ENCODE measurements at regions not wholly inside any gene's neighbourhood (a gene's known extent, or its start where the extent isn't known, plus 50 kb on each side); places are given as distances from the start of the nearest gene placed in this dataset.
"Not testable (repeated sequence)": the region's sequence is repeated elsewhere in the genome, so short reads cannot be mapped to it uniquely, and the experiment has no call there.

- no peaks in the 10 kb centered on the region for H3K79me2 ChIP-seq (ENCODE audit: control insufficient read depth, insufficient read depth, low read length)
- H3K36me3 ChIP-seq (ENCODE audit: control insufficient read depth, insufficient read depth, low read length): no peaks in the 10 kb centered on the region
- no peak overlapping the region for H3K27ac ChIP-seq (ENCODE audit: insufficient read depth, low read length)
- H3K9ac ChIP-seq (ENCODE audit: insufficient read depth, low read length): no peak overlapping the region
- TF ChIP-seq EZH2 (IDR thresholded peaks at IDR 0.05; ENCODE audit: low read length, missing control alignments): no peak
- TF ChIP-seq, protein P1, sequence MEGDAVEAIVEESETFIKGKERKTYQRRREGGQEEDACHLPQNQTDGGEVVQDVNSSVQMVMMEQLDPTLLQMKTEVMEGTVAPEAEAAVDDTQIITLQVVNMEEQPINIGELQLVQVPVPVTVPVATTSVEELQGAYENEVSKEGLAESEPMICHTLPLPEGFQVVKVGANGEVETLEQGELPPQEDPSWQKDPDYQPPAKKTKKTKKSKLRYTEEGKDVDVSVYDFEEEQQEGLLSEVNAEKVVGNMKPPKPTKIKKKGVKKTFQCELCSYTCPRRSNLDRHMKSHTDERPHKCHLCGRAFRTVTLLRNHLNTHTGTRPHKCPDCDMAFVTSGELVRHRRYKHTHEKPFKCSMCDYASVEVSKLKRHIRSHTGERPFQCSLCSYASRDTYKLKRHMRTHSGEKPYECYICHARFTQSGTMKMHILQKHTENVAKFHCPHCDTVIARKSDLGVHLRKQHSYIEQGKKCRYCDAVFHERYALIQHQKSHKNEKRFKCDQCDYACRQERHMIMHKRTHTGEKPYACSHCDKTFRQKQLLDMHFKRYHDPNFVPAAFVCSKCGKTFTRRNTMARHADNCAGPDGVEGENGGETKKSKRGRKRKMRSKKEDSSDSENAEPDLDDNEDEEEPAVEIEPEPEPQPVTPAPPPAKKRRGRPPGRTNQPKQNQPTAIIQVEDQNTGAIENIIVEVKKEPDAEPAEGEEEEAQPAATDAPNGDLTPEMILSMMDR (conservative IDR thresholded peaks at IDR 0.05 in 1 of 2, IDR thresholded peaks at IDR 0.05 in 1 of 2; ENCODE audit: low read depth in 1 of 2, low read length in 2 of 2): no peak
- H3K27me3 ChIP-seq (ENCODE audit: control insufficient read depth, insufficient read depth, low read length): no peaks in the 10 kb centered on the region
- no peaks in the 10 kb centered on the region for H4K20me1 ChIP-seq (ENCODE audit: control insufficient read depth, extremely low read depth, insufficient read depth, low read length)
- no peaks in the 10 kb centered on the region for H3K9me3 ChIP-seq (ENCODE audit: control insufficient read depth, insufficient read depth, low read depth, low read length)
- H3K4me2 ChIP-seq (ENCODE audit: extremely low read depth, insufficient read depth, low read length): no peak overlapping the region
- no peak overlapping the region for H3K4me3 ChIP-seq (replicated peaks in 1 of 4; ENCODE audit: control extremely low read depth in 1 of 4, insufficient read depth in 1 of 4, low read depth in 3 of 4, low read length in 4 of 4)
- H2AFZ ChIP-seq (ENCODE audit: low read length): no peak overlapping the region
- H3K4me1 ChIP-seq (ENCODE audit: control insufficient read depth, extremely low read depth, insufficient read depth, low read length): no peaks in the 10 kb centered on the region
- DNase-seq (ENCODE audit: low read depth in 2 of 2): no peak
Observed at GRCh38 chr3:87949879-87950208, 109.0 kb downstream of the CGGBP1 start.

DNA sequence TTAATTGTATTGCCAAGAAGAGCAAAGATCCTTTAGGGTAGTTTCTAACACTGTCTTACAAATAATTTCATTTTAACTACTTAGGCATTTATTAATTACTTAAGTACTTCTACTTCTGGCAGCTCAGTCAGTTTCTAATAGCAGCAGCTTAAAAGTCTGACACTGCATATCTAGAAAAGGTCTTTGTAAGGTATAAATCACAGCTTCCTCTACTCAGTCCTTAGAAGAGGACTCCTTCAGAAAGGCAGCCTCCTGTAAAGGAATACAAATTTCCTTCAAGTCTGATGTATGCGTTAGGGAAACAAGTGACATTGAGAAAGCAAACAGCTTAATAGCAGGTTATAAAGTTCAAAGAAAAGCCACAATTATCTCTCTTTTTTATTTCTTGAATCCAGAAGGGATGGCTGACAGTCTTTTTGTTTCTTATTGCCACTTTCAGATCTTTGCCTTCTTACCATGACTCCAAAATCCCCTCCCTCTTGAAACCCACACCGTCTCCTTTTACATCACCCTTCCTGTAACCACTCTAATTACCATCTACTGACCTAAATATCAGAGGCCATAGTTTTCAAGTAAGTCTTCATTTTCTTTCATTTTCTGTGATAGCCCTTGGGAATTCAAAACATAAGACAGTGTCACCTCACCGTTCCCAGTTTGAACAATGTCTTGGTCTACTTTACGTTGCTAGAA lies 109.5 kb downstream of the CGGBP1 start:
- H3K79me2 ChIP-seq (ENCODE audit: control insufficient read depth, insufficient read depth, low read length): no peaks in the 10 kb centered on the region
- H3K4me1 ChIP-seq (ENCODE audit: control insufficient read depth, extremely low read depth, insufficient read depth, low read length): no peaks in the 10 kb centered on the region
- no peak overlapping the region for H3K9ac ChIP-seq (ENCODE audit: insufficient read depth, low read length)
- no peak overlapping the region for H3K4me3 ChIP-seq (replicated peaks in 1 of 4; ENCODE audit: control extremely low read depth in 1 of 4, insufficient read depth in 1 of 4, low read depth in 3 of 4, low read length in 4 of 4)
- no peaks in the 10 kb centered on the region for H3K27me3 ChIP-seq (ENCODE audit: control insufficient read depth, insufficient read depth, low read length)
- no peaks in the 10 kb centered on the region for H3K9me3 ChIP-seq (ENCODE audit: control insufficient read depth, insufficient read depth, low read depth, low read length)
- H3K36me3 ChIP-seq (ENCODE audit: control insufficient read depth, insufficient read depth, low read length): no peaks in the 10 kb centered on the region
- DNase-seq (ENCODE audit: low read depth in 2 of 2): no peak
- no peak overlapping the region for H3K4me2 ChIP-seq (ENCODE audit: extremely low read depth, insufficient read depth, low read length)
- H2AFZ ChIP-seq (ENCODE audit: low read length): no peak overlapping the region
- TF ChIP-seq, protein P1 (conservative IDR thresholded peaks at IDR 0.05 in 1 of 2, IDR thresholded peaks at IDR 0.05 in 1 of 2; ENCODE audit: low read depth in 1 of 2, low read length in 2 of 2): no peak
- no peak for TF ChIP-seq EZH2 (IDR thresholded peaks at IDR 0.05; ENCODE audit: low read length, missing control alignments)
- H3K27ac ChIP-seq (ENCODE audit: insufficient read depth, low read length): no peak overlapping the region
- no peaks in the 10 kb centered on the region for H4K20me1 ChIP-seq (ENCODE audit: control insufficient read depth, extremely low read depth, insufficient read depth, low read length)

- H3K4me3 ChIP-seq (replicated peaks in 1 of 4; ENCODE audit: control extremely low read depth in 1 of 4, insufficient read depth in 1 of 4, low read depth in 3 of 4, low read length in 4 of 4); H3K9me3 ChIP-seq (ENCODE audit: control insufficient read depth, insufficient read depth, low read depth, low read length); H3K27me3 ChIP-seq (ENCODE audit: control insufficient read depth, insufficient read depth, low read length); H3K27ac ChIP-seq (ENCODE audit: insufficient read depth, low read length); H3K4me2 ChIP-seq (ENCODE audit: extremely low read depth, insufficient read depth, low read length); H3K9ac ChIP-seq (ENCODE audit: insufficient read depth, low read length); H3K4me1 ChIP-seq (ENCODE audit: control insufficient read depth, extremely low read depth, insufficient read depth, low read length); H3K79me2 ChIP-seq (ENCODE audit: control insufficient read depth, insufficient read depth, low read length); H2AFZ ChIP-seq (ENCODE audit: low read length); DNase-seq (ENCODE audit: low read depth in 2 of 2); H4K20me1 ChIP-seq (ENCODE audit: control insufficient read depth, extremely low read depth, insufficient read depth, low read length); H3K36me3 ChIP-seq (ENCODE audit: control insufficient read depth, insufficient read depth, low read length): not testable (repeated sequence)
Observed at GRCh38 chr3:87946007-87946406, 112.8 kb downstream of the CGGBP1 start.

GRCh38 chr3:87942256-87942655 lies 116.5 kb downstream of the CGGBP1 start:
- H3K36me3 ChIP-seq (ENCODE audit: control insufficient read depth, insufficient read depth, low read length); H3K27ac ChIP-seq (ENCODE audit: insufficient read depth, low read length); H3K9ac ChIP-seq (ENCODE audit: insufficient read depth, low read length); H3K4me1 ChIP-seq (ENCODE audit: control insufficient read depth, extremely low read depth, insufficient read depth, low read length); H2AFZ ChIP-seq (ENCODE audit: low read length); H3K27me3 ChIP-seq (ENCODE audit: control insufficient read depth, insufficient read depth, low read length); DNase-seq (ENCODE audit: low read depth in 2 of 2); H3K79me2 ChIP-seq (ENCODE audit: control insufficient read depth, insufficient read depth, low read length); H4K20me1 ChIP-seq (ENCODE audit: control insufficient read depth, extremely low read depth, insufficient read depth, low read length); H3K9me3 ChIP-seq (ENCODE audit: control insufficient read depth, insufficient read depth, low read depth, low read length); H3K4me3 ChIP-seq (replicated peaks in 1 of 4; ENCODE audit: control extremely low read depth in 1 of 4, insufficient read depth in 1 of 4, low read depth in 3 of 4, low read length in 4 of 4); H3K4me2 ChIP-seq (ENCODE audit: extremely low read depth, insufficient read depth, low read length): not testable (repeated sequence)

Measured in fibroblast of lung (primary cell).